ENCODE measurements at regions not wholly inside any gene's neighbourhood (a gene's known extent, or its start where the extent isn't known, plus 50 kb on each side); places are given as distances from the start of the nearest gene placed in this dataset.
A peak's percentile ranks its signal among the peaks of the same experiment; 100 is the strongest.

DNA sequence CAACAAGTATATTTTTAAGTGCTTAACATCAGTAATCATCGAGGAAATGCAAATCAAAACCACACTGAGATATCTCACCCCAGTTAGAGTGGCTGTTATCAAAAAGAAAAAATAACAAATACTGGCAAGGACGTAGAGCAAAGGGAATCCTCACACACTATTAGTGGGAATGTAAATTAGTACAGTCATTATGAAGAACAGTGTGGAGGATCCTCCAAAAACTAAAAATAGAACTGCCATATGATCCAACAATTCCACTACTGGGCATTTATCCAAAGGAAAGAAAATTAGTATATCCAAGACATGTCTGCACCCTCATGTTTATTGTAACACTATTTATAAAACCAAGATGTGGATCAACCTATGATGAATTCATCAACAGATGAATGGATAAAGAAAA, 149.0 kb upstream of the PWP1 start:
- H3K4me3 ChIP-seq = no peak overlapping the region
- ATAC-seq (no peak), DNase-seq (no peak)
- H3K4me1 ChIP-seq = no peaks in the 10 kb centered on the region
- no peaks in the 10 kb centered on the region for H3K36me3 ChIP-seq
- no peaks in the 10 kb centered on the region for H3K27me3 ChIP-seq (ENCODE audit: low read depth)
- H3K27ac ChIP-seq = no peak overlapping the region
- intact Hi-C loops (cut with DNase I) = no loop called here
- peaks cover 3% of the 10 kb centered on the region for H3K9me3 ChIP-seq
- TF ChIP-seq, protein P1, sequence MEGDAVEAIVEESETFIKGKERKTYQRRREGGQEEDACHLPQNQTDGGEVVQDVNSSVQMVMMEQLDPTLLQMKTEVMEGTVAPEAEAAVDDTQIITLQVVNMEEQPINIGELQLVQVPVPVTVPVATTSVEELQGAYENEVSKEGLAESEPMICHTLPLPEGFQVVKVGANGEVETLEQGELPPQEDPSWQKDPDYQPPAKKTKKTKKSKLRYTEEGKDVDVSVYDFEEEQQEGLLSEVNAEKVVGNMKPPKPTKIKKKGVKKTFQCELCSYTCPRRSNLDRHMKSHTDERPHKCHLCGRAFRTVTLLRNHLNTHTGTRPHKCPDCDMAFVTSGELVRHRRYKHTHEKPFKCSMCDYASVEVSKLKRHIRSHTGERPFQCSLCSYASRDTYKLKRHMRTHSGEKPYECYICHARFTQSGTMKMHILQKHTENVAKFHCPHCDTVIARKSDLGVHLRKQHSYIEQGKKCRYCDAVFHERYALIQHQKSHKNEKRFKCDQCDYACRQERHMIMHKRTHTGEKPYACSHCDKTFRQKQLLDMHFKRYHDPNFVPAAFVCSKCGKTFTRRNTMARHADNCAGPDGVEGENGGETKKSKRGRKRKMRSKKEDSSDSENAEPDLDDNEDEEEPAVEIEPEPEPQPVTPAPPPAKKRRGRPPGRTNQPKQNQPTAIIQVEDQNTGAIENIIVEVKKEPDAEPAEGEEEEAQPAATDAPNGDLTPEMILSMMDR (IDR thresholded peaks at IDR 0.05) = no peak

DNA sequence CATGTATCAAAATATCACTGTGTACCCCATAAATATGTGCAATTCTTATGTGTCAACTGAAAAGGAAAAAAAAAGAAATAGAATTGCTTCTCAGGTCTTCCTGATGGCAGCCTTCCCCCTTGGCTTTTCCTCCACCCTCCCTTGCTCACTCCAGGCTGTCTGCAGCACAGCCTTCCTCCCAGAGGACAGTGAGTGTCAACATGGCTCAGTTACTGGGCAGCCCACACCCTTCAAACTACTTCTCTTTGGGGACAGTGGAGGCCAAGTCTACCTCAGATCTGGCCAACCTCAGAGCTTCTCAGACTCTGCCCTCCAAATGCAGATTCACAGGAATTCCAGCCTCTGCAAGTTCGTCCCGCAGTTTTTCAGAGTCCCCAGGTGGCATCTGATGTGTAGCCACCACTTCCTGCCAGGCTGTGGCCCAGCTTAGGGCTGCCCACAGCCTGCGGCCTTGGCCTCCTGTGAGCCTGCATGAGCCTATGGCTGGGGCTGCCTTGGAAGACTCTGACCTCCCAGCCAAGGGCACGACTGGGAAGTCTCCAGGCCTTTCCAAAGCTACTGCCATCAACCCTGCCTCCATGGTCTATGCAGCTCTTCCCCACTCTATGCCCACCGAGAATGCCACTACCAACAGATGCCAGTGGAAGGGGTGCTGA, 148.0 kb upstream of the PWP1 start:
- H3K9me3 ChIP-seq = peaks cover 2% of the 10 kb centered on the region
- no peak overlapping the region for H3K4me3 ChIP-seq
- no peak for ATAC-seq
- intact Hi-C loops (cut with DNase I) = no loop called here
- no peak for DNase-seq
- H3K36me3 ChIP-seq = no peaks in the 10 kb centered on the region
- H3K27ac ChIP-seq = no peak overlapping the region
- no peaks in the 10 kb centered on the region for H3K27me3 ChIP-seq (ENCODE audit: low read depth)
- no peaks in the 10 kb centered on the region for H3K4me1 ChIP-seq
- TF ChIP-seq, protein P1 (IDR thresholded peaks at IDR 0.05) = no peak

DNA sequence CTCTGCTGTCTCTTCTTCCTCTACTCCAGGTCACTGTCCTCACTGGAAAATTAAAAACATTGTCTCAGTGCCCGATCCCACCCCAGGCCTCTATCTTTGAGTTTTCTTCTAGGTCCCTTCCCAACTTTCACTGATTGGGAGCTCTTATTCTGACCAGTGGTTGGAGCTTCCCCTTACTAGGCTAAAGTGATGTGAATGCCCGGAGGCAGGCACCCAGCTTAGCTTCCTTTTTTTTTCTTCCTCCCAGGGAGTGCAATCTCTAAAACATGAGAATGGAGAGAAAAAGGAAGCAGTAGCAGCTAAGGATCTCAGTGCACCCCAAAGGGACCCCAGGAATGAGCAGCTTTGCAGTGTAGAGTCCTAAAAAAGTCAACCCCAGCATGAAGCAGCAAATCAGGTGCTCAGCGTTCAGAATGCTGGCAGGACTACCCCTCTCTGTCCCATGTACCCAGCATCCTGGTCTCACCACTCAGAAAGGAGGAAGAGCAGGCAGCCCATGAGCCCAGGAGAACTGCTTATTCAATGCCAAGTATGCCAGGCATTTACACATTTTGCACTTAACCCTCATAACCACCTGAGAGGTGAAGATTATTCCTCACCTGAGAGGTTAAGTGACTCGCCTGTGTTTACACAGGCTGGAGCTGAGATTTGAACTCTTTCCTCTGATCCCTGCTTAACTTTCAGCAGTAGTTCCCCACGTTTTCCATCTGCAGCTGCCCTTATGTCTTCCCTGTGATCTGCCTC, 146.2 kb upstream of the PWP1 start:
- peak; percentile 16 to 59 for ATAC-seq

DNA sequence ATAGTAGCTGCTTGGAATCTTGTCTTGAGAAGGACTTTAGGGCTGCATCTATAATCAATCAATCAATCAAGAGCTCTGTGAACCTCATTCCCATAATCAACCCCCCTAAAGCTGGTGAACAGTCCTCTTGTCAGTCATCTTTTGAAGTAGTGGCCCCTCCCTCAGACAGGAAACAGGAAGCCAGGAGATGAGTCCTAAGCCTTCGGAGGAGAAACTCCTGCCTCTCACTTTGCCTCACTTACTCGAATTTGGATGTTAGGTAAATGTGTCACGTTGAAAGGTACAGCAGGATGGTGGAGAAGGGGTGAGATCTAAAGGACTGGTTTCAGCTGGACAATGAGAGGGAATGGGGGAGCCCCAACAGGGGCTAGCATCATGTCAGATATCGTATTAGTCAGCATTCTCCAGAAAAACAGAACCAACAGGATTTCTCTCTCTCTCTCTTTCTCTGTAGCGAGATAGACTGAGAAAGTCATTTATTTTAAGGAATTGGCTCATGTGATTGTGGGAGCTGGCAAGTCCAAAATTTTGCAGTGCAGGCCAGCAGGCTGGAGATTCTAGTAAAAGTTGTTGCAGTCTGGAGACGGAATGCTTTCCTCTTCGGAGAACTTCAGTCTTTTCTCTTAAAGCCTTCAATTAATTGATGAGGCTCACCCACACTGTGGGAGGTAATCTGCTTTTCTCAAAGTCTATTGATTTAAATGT, 144.4 kb upstream of the PWP1 start:
- H3K36me3 ChIP-seq = no peaks in the 10 kb centered on the region
- no peaks in the 10 kb centered on the region for H3K9me3 ChIP-seq
- no peak for ATAC-seq
- intact Hi-C loops (cut with DNase I) = no loop called here
- no peak overlapping the region for H3K4me3 ChIP-seq
- DNase-seq = no peak
- no peak overlapping the region for H3K27ac ChIP-seq
- H3K27me3 ChIP-seq (ENCODE audit: low read depth) = no peaks in the 10 kb centered on the region
- no peaks in the 10 kb centered on the region for H3K4me1 ChIP-seq
- TF ChIP-seq, protein P1 (IDR thresholded peaks at IDR 0.05) = no peak

More for the DNA sequence above, 146.2 kb upstream of the PWP1 start:
- Histone ChIP-seq H3K4me1 (no peaks in the 10 kb centered on the region), H3K4me3 (no peak overlapping the region), H3K9me3 (no peaks in the 10 kb centered on the region), H3K27ac (no peak overlapping the region), H3K36me3 (no peaks in the 10 kb centered on the region), H3K27me3 (ENCODE audit: low read depth) (no peaks in the 10 kb centered on the region)
- DNase-seq = no peak
- intact Hi-C loops (cut with DNase I) = no loop called here
- TF ChIP-seq, protein P1 (IDR thresholded peaks at IDR 0.05) = no peak

DNA sequence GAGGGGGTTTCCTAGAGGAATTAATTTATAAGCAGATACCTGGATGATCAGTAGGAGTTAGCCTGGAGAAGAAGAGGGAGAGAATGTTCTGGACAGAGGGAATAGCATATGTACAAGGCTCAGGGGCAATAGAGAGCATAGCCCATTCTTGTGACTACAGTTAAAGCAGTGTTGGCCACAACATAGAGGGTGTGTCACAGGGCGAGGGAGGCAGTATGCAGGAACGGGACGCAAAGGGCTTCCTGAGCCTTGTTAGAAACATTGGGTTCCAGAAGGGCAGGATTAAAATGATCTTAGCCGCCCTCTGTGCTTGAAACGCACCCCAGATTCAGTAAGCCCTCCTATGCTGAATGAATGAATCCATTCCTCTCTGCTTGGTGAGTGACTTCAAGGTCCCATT, 142.2 kb upstream of the PWP1 start:
- no peak for ATAC-seq
- H3K9me3 ChIP-seq = no peaks in the 10 kb centered on the region
- no peaks in the 10 kb centered on the region for H3K4me1 ChIP-seq
- TF ChIP-seq, protein P1 (IDR thresholded peaks at IDR 0.05) = no peak
- no peak for DNase-seq
- H3K27ac ChIP-seq = no peak overlapping the region
- intact Hi-C loops (cut with DNase I) = no loop called here
- H3K36me3 ChIP-seq = no peaks in the 10 kb centered on the region
- H3K27me3 ChIP-seq (ENCODE audit: low read depth) = no peaks in the 10 kb centered on the region
- no peak overlapping the region for H3K4me3 ChIP-seq
